GM19328 (cell line): ENCODE measurements at regions not wholly inside any gene's neighbourhood (a gene's known extent, or its start where the extent isn't known, plus 50 kb on each side); places are given as distances from the start of the nearest gene placed in this dataset.

Source experiments
- ATAC-seq: cut with Tn5 transposase; IDR thresholded peaks from one replicate; pipeline ENCODE4 v1.9.1; 2021; ENCODE audit warnings: mild to moderate bottlenecking, moderate library complexity; ENCODE audit not compliant: unreplicated experiment

GRCh38 chr22:48151641-48152040, 1389.2 kb downstream of the TBC1D22A start:
- no peak for ATAC-seq

GRCh38 chr22:48147831-48148230, 1385.4 kb downstream of the TBC1D22A start:
- ATAC-seq = no peak

GRCh38 chr22:48147404-48147803, 1385.0 kb downstream of the TBC1D22A start:
- no peak for ATAC-seq

- no peak for ATAC-seq
Observed at GRCh38 chr22:48146426-48146825, 1384.0 kb downstream of the TBC1D22A start.

GRCh38 chr22:48145738-48146137, 1383.3 kb downstream of the TBC1D22A start:
- ATAC-seq = no peak

GRCh38 chr22:48144318-48144717, 1381.9 kb downstream of the TBC1D22A start:
- no peak for ATAC-seq

- no peak for ATAC-seq
Observed at GRCh38 chr22:48143856-48144255, 1381.4 kb downstream of the TBC1D22A start.

- no peak for ATAC-seq
Observed at GRCh38 chr22:48142388-48142787, 1379.9 kb downstream of the TBC1D22A start.

- no peak for ATAC-seq
Observed at GRCh38 chr22:48141301-48141700, 1378.9 kb downstream of the TBC1D22A start.

- ATAC-seq = no peak
Observed at GRCh38 chr22:48140261-48140813, 1377.9 kb downstream of the TBC1D22A start.

- no peak for ATAC-seq
Observed at GRCh38 chr22:48139776-48140175, 1377.3 kb downstream of the TBC1D22A start.

GRCh38 chr22:48138855-48139254, 1376.4 kb downstream of the TBC1D22A start:
- no peak for ATAC-seq

GRCh38 chr22:48138427-48138826, 1376.0 kb downstream of the TBC1D22A start:
- no peak for ATAC-seq

GRCh38 chr22:48137640-48138039, 1375.2 kb downstream of the TBC1D22A start:
- no peak for ATAC-seq

- no peak for ATAC-seq
Observed at GRCh38 chr22:48135592-48135991, 1373.1 kb downstream of the TBC1D22A start.

- no peak for ATAC-seq
Observed at GRCh38 chr22:48125416-48125815, 1363.0 kb downstream of the TBC1D22A start.

GRCh38 chr22:48121984-48122383, 1359.5 kb downstream of the TBC1D22A start:
- no peak for ATAC-seq

GRCh38 chr22:48118654-48119053, 1356.2 kb downstream of the TBC1D22A start:
- no peak for ATAC-seq

GRCh38 chr22:48116871-48117270, 1354.4 kb downstream of the TBC1D22A start:
- ATAC-seq = no peak

- no peak for ATAC-seq
Observed at GRCh38 chr22:48112687-48113521, 1350.5 kb downstream of the TBC1D22A start.

GRCh38 chr22:48106715-48107259, 1344.3 kb downstream of the TBC1D22A start:
- no peak for ATAC-seq

GRCh38 chr22:48106215-48106614, 1343.8 kb downstream of the TBC1D22A start:
- ATAC-seq = no peak
